HG03139 (cell line): ENCODE measurements at regions not wholly inside any gene's neighbourhood (a gene's known extent, or its start where the extent isn't known, plus 50 kb on each side); places are given as distances from the start of the nearest gene placed in this dataset.

Source experiments
- ATAC-seq: cut with Tn5 transposase; IDR thresholded peaks from one replicate; pipeline ENCODE4 v1.9.1; 2021; ENCODE audit not compliant: unreplicated experiment

GRCh38 chr2:221334481-221335218 lies 237.5 kb downstream of the EPHA4 start:
- ATAC-seq: no peak

- ATAC-seq: no peak
Observed at GRCh38 chr2:221335219-221335752, 236.8 kb downstream of the EPHA4 start.

GRCh38 chr2:221336967-221337366 lies 235.1 kb downstream of the EPHA4 start:
- no peak for ATAC-seq

GRCh38 chr2:221337957-221338685 lies 234.0 kb downstream of the EPHA4 start:
- no peak for ATAC-seq

GRCh38 chr2:221342388-221342787 lies 229.7 kb downstream of the EPHA4 start:
- ATAC-seq: no peak

GRCh38 chr2:221343524-221343923 lies 228.6 kb downstream of the EPHA4 start:
- ATAC-seq: no peak

GRCh38 chr2:221345516-221345915 lies 226.6 kb downstream of the EPHA4 start:
- ATAC-seq: no peak

- no peak for ATAC-seq
Observed at GRCh38 chr2:221346411-221346810, 225.7 kb downstream of the EPHA4 start.

- no peak for ATAC-seq
Observed at GRCh38 chr2:221347471-221347870, 224.6 kb downstream of the EPHA4 start.

- ATAC-seq: no peak
Observed at GRCh38 chr2:221350616-221351015, 221.5 kb downstream of the EPHA4 start.

GRCh38 chr2:221353201-221353600 lies 218.9 kb downstream of the EPHA4 start:
- no peak for ATAC-seq

- no peak for ATAC-seq
Observed at GRCh38 chr2:221360312-221360711, 211.8 kb downstream of the EPHA4 start.

GRCh38 chr2:221360742-221361141 lies 211.4 kb downstream of the EPHA4 start:
- ATAC-seq: no peak

GRCh38 chr2:221361633-221362032 lies 210.5 kb downstream of the EPHA4 start:
- ATAC-seq: no peak

- no peak for ATAC-seq
Observed at GRCh38 chr2:221364672-221365071, 207.4 kb downstream of the EPHA4 start.
